HCT116 (cell line): ENCODE measurements at regions not wholly inside any gene's neighbourhood (a gene's known extent, or its start where the extent isn't known, plus 50 kb on each side); places are given as distances from the start of the nearest gene placed in this dataset.

Experiments
- ATAC-seq: fragments of 200-7000 bp; cut with Tn5 transposase; 2 replicates; pipeline ENCODE4 v1.9.1; 2020; ENCODE audit warnings: mild to moderate bottlenecking, moderate library complexity
- BruUV-seq: library from RNA; stranded (reverse); fragments of 400-500 nt; replicated peaks from 2 replicates; lab custom pipeline; 2021; lab: Mats Ljungman, UMichigan
- CTCF ChIA-PET: fragments of 300-600 bp; sonication (Branson Sonifier 250); formaldehyde crosslinking; loops from one replicate; lab custom pipeline; 2021; ENCODE audit warnings: antibody characterized with exemption; lab: Charles Lee
- POLR2A ChIA-PET: fragments of 300-600, 350-600 bp; sonication (Branson Sonifier 250); formaldehyde crosslinking; loops from one replicate; lab custom pipeline; 2021; ENCODE audit warnings: antibody characterized with exemption; lab: Charles Lee
- RAD21 ChIA-PET, 2 experiments: fragments of 300-600 bp; sonication (Branson Sonifier 250); formaldehyde crosslinking; loops; one replicate each; lab custom pipeline; 2023; ENCODE audit warnings: low total read pairs in 2 of 2; ENCODE audit not compliant: uncharacterized antibody in 2 of 2, unreplicated experiment in 2 of 2, low non-redundant PET in 1 of 2; lab: Charles Lee
- DNase-seq: peaks from one replicate; pipeline ENCODE4 v3.0.0-alpha.2; 2010; ENCODE audit warnings: low read depth, low spot score
- H2AFZ ChIP-seq: fragments of 200-600 bp; shearing (Covaris generic), sonication (generic); 2 replicates; pipeline ENCODE4 v1.6.1; 2017; ENCODE audit warnings: low read depth, mixed run types, mixed read lengths, antibody characterized with exemption, low read length; ENCODE audit not compliant: poor library complexity, severe bottlenecking
- H3K27ac ChIP-seq: 2 replicates; pipeline ENCODE4 v1.5.1; 2012; ENCODE audit warnings: low read depth, low read length
- H3K27me3 ChIP-seq: fragments of 200-600 bp; sonication (generic); 2 replicates; pipeline ENCODE4 v1.6.1; 2016; ENCODE audit warnings: mixed run types, low read length, mixed read lengths; ENCODE audit not compliant: insufficient read depth
- H3K36me3 ChIP-seq, 2 experiments: fragments of 200-500 bp in 1 of 2; fragments of 200-600 bp in 1 of 2; sonication (Bioruptor generic) in 1 of 2; sonication (generic) in 1 of 2; 2 replicates each; pipeline versions ENCODE4 v1.5.1 to v1.6.1; 2014 to 2016; ENCODE audit warnings: low read length in 2 of 2, inconsistent platforms in 1 of 2, mixed read lengths in 1 of 2, mixed run types in 1 of 2; ENCODE audit not compliant: insufficient read depth in 2 of 2, control insufficient read depth in 1 of 2
- H3K4me1 ChIP-seq, 2 experiments: fragments of 200-600 bp in 1 of 2; sonication (generic) in 1 of 2; 2 replicates each; pipeline versions ENCODE4 v1.5.1 to v1.6.1; 2012 to 2017; ENCODE audit warnings: low read length in 2 of 2, inconsistent platforms in 1 of 2, mild to moderate bottlenecking in 1 of 2, mixed read lengths in 1 of 2, mixed run types in 1 of 2, moderate library complexity in 1 of 2; ENCODE audit not compliant: insufficient read depth in 2 of 2, control insufficient read depth in 1 of 2
- H3K4me2 ChIP-seq: fragments of 200-600 bp; sonication (generic); 2 replicates; pipeline ENCODE4 v1.6.1; 2017; ENCODE audit warnings: mixed run types, low read length, mixed read lengths
- H3K4me3 ChIP-seq, 2 experiments: fragments of 200-600 bp in 1 of 2; sonication (generic) in 1 of 2; replicated peaks in 1 of 2; 2 replicates each; pipeline ENCODE4 v1.5.1; 2011 to 2016; ENCODE audit warnings: low read length in 2 of 2, control low read depth in 1 of 2, low read depth in 1 of 2, mild to moderate bottlenecking in 1 of 2, mixed read lengths in 1 of 2, mixed run types in 1 of 2
- H3K79me2 ChIP-seq: fragments of 200-600 bp; sonication (generic); 2 replicates; pipeline ENCODE4 v1.6.1; 2017; ENCODE audit warnings: mild to moderate bottlenecking, mixed run types, low read length, moderate library complexity, mixed read lengths; ENCODE audit not compliant: insufficient read depth
- H3K9ac ChIP-seq: fragments of 200-600 bp; sonication (generic); 2 replicates; pipeline ENCODE4 v1.6.1; 2016; ENCODE audit warnings: low read length, mixed read lengths
- H3K9me2 ChIP-seq: fragments of 200-600 bp; sonication (generic), shearing (Covaris generic); 2 replicates; pipeline ENCODE4 v1.6.1; 2017; ENCODE audit warnings: mixed run types, mild to moderate bottlenecking, moderate library complexity; ENCODE audit not compliant: insufficient read depth
- H3K9me3 ChIP-seq, 2 experiments: fragments of 200-500 bp in 1 of 2; fragments of 200-600 bp in 1 of 2; sonication (Bioruptor generic) in 1 of 2; sonication (generic) in 1 of 2; 2 replicates each; pipeline ENCODE4 v1.6.1; 2014 to 2017; ENCODE audit warnings: low read length in 2 of 2, mixed read lengths in 2 of 2, inconsistent platforms in 1 of 2, low read depth in 1 of 2, mild to moderate bottlenecking in 1 of 2, mixed run types in 1 of 2, moderate library complexity in 1 of 2; ENCODE audit not compliant: control insufficient read depth in 1 of 2, insufficient read depth in 1 of 2
- H4K20me1 ChIP-seq: fragments of 200-600 bp; sonication (generic), shearing (Covaris generic); 2 replicates; pipeline ENCODE4 v1.6.1; 2017; ENCODE audit warnings: mixed run types, mild to moderate bottlenecking, moderate library complexity; ENCODE audit not compliant: insufficient read depth
- ATF3 ChIP-seq: IDR thresholded peaks from 2 replicates; pipeline ENCODE4 v1.6.1; 2012
- CBX3 ChIP-seq: IDR thresholded peaks from 2 replicates; pipeline ENCODE4 v1.6.1; 2012; ENCODE audit warnings: low read depth
- CEBPB ChIP-seq: IDR thresholded peaks from 2 replicates; pipeline ENCODE4 v1.6.1; 2012; ENCODE audit warnings: low read depth
- CTCF ChIP-seq, 3 experiments: fragments of 200-600 bp in 1 of 3; sonication (generic) in 1 of 3; IDR thresholded peaks in 2 of 3; conservative IDR thresholded peaks in 1 of 3; 2 replicates each; pipeline ENCODE4 v1.5.1; 2012 to 2017; ENCODE audit warnings: low read depth in 2 of 3, low read length in 2 of 3, antibody characterized with exemption in 1 of 3, borderline replicate concordance in 1 of 3, control low read depth in 1 of 3, mild to moderate bottlenecking in 1 of 3, mixed read lengths in 1 of 3, mixed run types in 1 of 3, moderate library complexity in 1 of 3; ENCODE audit not compliant: insufficient read depth in 1 of 3
- EGR1 ChIP-seq: IDR thresholded peaks from 2 replicates; pipeline ENCODE4 v1.6.1; 2012; ENCODE audit warnings: low read depth
- EZH2 ChIP-seq: fragments of 200-600 bp; sonication (generic); IDR thresholded peaks from 2 replicates; pipeline ENCODE4 v1.6.1; 2017; ENCODE audit warnings: antibody characterized with exemption, mixed run types
- EZH2phosphoT487 ChIP-seq: fragments of 200-600 bp; IDR thresholded peaks from 2 replicates; pipeline ENCODE4 v1.6.1; 2018; ENCODE audit warnings: antibody characterized with exemption, borderline replicate concordance
- FOSL1 ChIP-seq: IDR thresholded peaks from 2 replicates; pipeline ENCODE4 v1.6.1; 2012; ENCODE audit warnings: low read depth
- MAX ChIP-seq: IDR thresholded peaks from 2 replicates; pipeline ENCODE4 v1.6.1; 2012
- POLR2A ChIP-seq: IDR thresholded peaks from 2 replicates; pipeline ENCODE4 v1.7.0; 2011; ENCODE audit warnings: borderline replicate concordance; ENCODE audit not compliant: insufficient read depth, insufficient read length; ENCODE audit errors: extremely low read depth
- POLR2AphosphoS5 ChIP-seq: IDR thresholded peaks from 2 replicates; pipeline ENCODE4 v1.6.1; 2011; ENCODE audit warnings: mild to moderate bottlenecking, low read depth, low read length, moderate library complexity
- RAD21 ChIP-seq: IDR thresholded peaks from 2 replicates; pipeline ENCODE4 v1.6.1; 2012; ENCODE audit warnings: low read depth, mild to moderate bottlenecking
- REST ChIP-seq: IDR thresholded peaks from 2 replicates; pipeline ENCODE4 v1.6.1; 2012; ENCODE audit warnings: low read depth
- SIN3A ChIP-seq: IDR thresholded peaks from 2 replicates; pipeline ENCODE4 v1.6.1; 2012; ENCODE audit warnings: low read depth
- SP1 ChIP-seq: IDR thresholded peaks from 2 replicates; pipeline ENCODE4 v1.6.1; 2012; ENCODE audit warnings: low read depth
- SRF ChIP-seq: IDR thresholded peaks from 2 replicates; pipeline ENCODE4 v1.6.1; 2012; ENCODE audit warnings: low read depth
- YY1 ChIP-seq: IDR thresholded peaks from 2 replicates; pipeline ENCODE4 v1.6.1; 2011; ENCODE audit warnings: low read length, low read depth, moderate library complexity, mild to moderate bottlenecking; ENCODE audit not compliant: insufficient replicate concordance; ENCODE audit errors: extremely low read depth
- ZBTB33 ChIP-seq: IDR thresholded peaks from 2 replicates; pipeline ENCODE4 v1.6.1; 2011; ENCODE audit warnings: mild to moderate bottlenecking, low read length, moderate library complexity; ENCODE audit not compliant: insufficient replicate concordance; ENCODE audit errors: extremely low read depth
- ZFX ChIP-seq: fragments of 450-650 bp; IDR thresholded peaks from 2 replicates; pipeline ENCODE4 v1.6.1; 2017
- ZNF274 ChIP-seq: fragments of 200-500 bp; sonication (Bioruptor generic); IDR thresholded peaks from 2 replicates; pipeline ENCODE4 v1.6.1; 2014; ENCODE audit warnings: mild to moderate bottlenecking, low read depth, low read length, inconsistent platforms
- intact Hi-C: fragments of 100-400 bp; cut with micrococcal nuclease; formaldehyde crosslinking; loops from 2 replicates; pipeline ENCODE4 v1.10.0; 2022

- ChIA-PET CTCF (no interaction called here), RAD21 (no interaction called here), POLR2A (no interaction called here)
- Histone ChIP-seq H3K9ac (no peak overlapping the region), H3K27me3 (no peaks in the 10 kb centered on the region), H3K36me3 (no peaks in the 10 kb centered on the region), H3K9me3 (no peaks in the 10 kb centered on the region), H3K9me2 (no peaks in the 10 kb centered on the region), H3K4me1 (no peaks in the 10 kb centered on the region), H3K27ac (no peak overlapping the region), H3K79me2 (no peaks in the 10 kb centered on the region), H3K4me2 (no peak overlapping the region), H4K20me1 (no peaks in the 10 kb centered on the region), H2AFZ (no peak overlapping the region), H3K4me3 (no peak overlapping the region)
- no TSS peak for BruUV-seq
- intact Hi-C loops = no loop called here
- no peak for TF ChIP-seq RAD21
- TF ChIP-seq ATF3 = no peak
- no peak for TF ChIP-seq EZH2
- TF ChIP-seq YY1 = no peak
- no peak for TF ChIP-seq POLR2A
- TF ChIP-seq CEBPB = no peak
- TF ChIP-seq SIN3A = no peak
- TF ChIP-seq SRF = no peak
- no peak for TF ChIP-seq ZFX
- no peak for TF ChIP-seq SP1
- TF ChIP-seq ZNF274 = no peak
- TF ChIP-seq MAX = no peak
- TF ChIP-seq CBX3 = no peak
- TF ChIP-seq POLR2AphosphoS5 = no peak
- TF ChIP-seq REST = no peak
- no peak for TF ChIP-seq EGR1
- no peak for TF ChIP-seq EZH2phosphoT487
- no peak for TF ChIP-seq FOSL1
- no peak for TF ChIP-seq ZBTB33
- TF ChIP-seq CTCF (IDR thresholded peaks at IDR 0.05 in 2 of 3, conservative IDR thresholded peaks at IDR 0.05 in 1 of 3; ENCODE audit: borderline replicate concordance in 1 of 3, insufficient read depth in 1 of 3, low read depth in 2 of 3, low read length in 2 of 3) = no peak
- DNase-seq = no peak
- ATAC-seq = no peak
These were observed 89.4 kb upstream of the IRS2 start for GRCh38 chr13:109875746-109876145.
